Colonic mucosa (tissue), 4 donors: ENCODE measurements at regions not wholly inside any gene's neighbourhood (a gene's known extent, or its start where the extent isn't known, plus 50 kb on each side); places are given as distances from the start of the nearest gene placed in this dataset.

Source experiments
- DNase-seq: peaks from one replicate; pipeline ENCODE4 v3.0.0-alpha.2; 2020
- H3K27ac ChIP-seq: fragments of 200-600 bp; one replicate; pipeline ENCODE4 v1.8.0; 2021
- H3K27me3 ChIP-seq: fragments of 200-600 bp; one replicate; pipeline ENCODE4 v1.8.0; 2021
- H3K36me3 ChIP-seq: fragments of 200-600 bp; one replicate; pipeline ENCODE4 v1.8.0; 2021
- H3K4me1 ChIP-seq: fragments of 200-600 bp; one replicate; pipeline ENCODE4 v1.8.0; 2021; ENCODE audit warnings: mild to moderate bottlenecking
- H3K4me3 ChIP-seq: fragments of 200-600 bp; one replicate; pipeline ENCODE4 v1.8.0; 2021
- H3K9ac ChIP-seq, 2 donors: one replicate each; pipeline ENCODE4 v1.7.0; 2013; ENCODE audit warnings: control low read depth in 2 of 2, low read depth in 2 of 2, low read length in 2 of 2
- H3K9me3 ChIP-seq: fragments of 200-600 bp; one replicate; pipeline ENCODE4 v1.8.0; 2021
- intact Hi-C: fragments of 100-400 bp; cut with DNase I; formaldehyde crosslinking; loops from one replicate; pipeline ENCODE4 v1.14.1; 2022
- TF ChIP-seq, protein P1 (sequence below): fragments of 200-600 bp; IDR thresholded peaks from one replicate; pipeline ENCODE4 v1.8.0; 2022; ENCODE audit warnings: antibody characterized with exemption, mild to moderate bottlenecking
- donor health status: healthy.
- donor health status: DM: no; HTN: no; CAD: no.
- donor health status: DM: no; HTN: no; CAD: no.

DNA sequence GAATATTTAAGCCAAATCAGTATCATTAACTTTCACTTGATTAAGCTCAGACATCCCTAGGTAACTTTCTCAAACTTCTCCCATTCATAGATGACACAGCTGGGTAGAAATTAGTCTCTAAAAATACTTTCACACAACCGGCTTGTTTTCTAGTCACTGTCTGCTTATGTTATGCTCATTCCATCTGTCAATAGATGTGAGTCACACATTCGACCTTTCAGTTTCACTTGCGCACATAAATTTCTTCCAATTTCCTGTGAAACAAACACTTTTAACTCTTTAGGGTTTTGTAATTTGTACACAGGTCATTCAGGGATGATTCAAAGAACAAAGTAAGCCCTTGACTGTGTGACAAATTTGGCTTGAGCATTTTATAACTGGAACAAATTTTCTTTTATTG, 723.0 kb downstream of the KCNA4 start:
- H3K27me3 ChIP-seq, result no peaks in the 10 kb centered on the region
- TF ChIP-seq, protein P1, sequence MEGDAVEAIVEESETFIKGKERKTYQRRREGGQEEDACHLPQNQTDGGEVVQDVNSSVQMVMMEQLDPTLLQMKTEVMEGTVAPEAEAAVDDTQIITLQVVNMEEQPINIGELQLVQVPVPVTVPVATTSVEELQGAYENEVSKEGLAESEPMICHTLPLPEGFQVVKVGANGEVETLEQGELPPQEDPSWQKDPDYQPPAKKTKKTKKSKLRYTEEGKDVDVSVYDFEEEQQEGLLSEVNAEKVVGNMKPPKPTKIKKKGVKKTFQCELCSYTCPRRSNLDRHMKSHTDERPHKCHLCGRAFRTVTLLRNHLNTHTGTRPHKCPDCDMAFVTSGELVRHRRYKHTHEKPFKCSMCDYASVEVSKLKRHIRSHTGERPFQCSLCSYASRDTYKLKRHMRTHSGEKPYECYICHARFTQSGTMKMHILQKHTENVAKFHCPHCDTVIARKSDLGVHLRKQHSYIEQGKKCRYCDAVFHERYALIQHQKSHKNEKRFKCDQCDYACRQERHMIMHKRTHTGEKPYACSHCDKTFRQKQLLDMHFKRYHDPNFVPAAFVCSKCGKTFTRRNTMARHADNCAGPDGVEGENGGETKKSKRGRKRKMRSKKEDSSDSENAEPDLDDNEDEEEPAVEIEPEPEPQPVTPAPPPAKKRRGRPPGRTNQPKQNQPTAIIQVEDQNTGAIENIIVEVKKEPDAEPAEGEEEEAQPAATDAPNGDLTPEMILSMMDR, result no peak
- DNase-seq, result no peak
- no peaks in the 10 kb centered on the region for H3K4me1 ChIP-seq
- no peak overlapping the region for H3K9ac ChIP-seq
- H3K9me3 ChIP-seq, result no peaks in the 10 kb centered on the region
- intact Hi-C loops, result no loop called here
- no peaks in the 10 kb centered on the region for H3K36me3 ChIP-seq
- H3K27ac ChIP-seq, result no peak overlapping the region
- H3K4me3 ChIP-seq, result no peak overlapping the region

- intact Hi-C loops, result no loop called here
- H3K9ac ChIP-seq, result no peak overlapping the region
- no peak overlapping the region for H3K27ac ChIP-seq
- no peak overlapping the region for H3K4me3 ChIP-seq
- no peaks in the 10 kb centered on the region for H3K27me3 ChIP-seq
- TF ChIP-seq, protein P1, result no peak
- no peaks in the 10 kb centered on the region for H3K9me3 ChIP-seq
- H3K4me1 ChIP-seq, result no peaks in the 10 kb centered on the region
- H3K36me3 ChIP-seq, result no peaks in the 10 kb centered on the region
- no peak for DNase-seq
These were observed 734.7 kb downstream of the KCNA4 start for GRCh38 chr11:29282088-29282487.

- H3K4me1 ChIP-seq, result no peaks in the 10 kb centered on the region
- H3K27me3 ChIP-seq, result no peaks in the 10 kb centered on the region
- no peaks in the 10 kb centered on the region for H3K36me3 ChIP-seq
- TF ChIP-seq, protein P1, result no peak
- intact Hi-C loops, result no loop called here
- H3K9ac ChIP-seq, result no peak overlapping the region
- no peak for DNase-seq
- H3K27ac ChIP-seq, result no peak overlapping the region
- no peaks in the 10 kb centered on the region for H3K9me3 ChIP-seq
- H3K4me3 ChIP-seq, result no peak overlapping the region
These were observed 735.5 kb downstream of the KCNA4 start for GRCh38 chr11:29281271-29281777.

DNA sequence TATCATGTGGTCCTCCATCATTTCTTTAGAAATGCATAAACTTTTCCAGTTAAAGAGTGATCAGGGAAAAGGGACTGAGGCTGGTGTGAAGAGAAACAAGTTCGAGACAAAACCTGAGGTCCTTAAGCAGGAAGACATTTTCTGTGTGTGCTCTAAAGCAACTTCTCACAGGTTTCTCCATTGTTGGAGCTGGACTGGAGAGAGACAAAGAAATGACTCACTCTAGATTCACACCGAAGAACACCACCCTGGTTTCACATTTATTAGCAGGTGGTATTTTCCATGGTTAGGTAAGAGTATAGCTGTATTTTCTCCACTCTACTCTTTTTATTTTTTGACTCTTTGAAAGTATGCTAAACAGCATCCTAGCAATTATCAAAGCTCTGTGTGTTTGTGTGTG, 736.4 kb downstream of the KCNA4 start:
- intact Hi-C loops, result no loop called here
- H3K4me1 ChIP-seq, result no peaks in the 10 kb centered on the region
- no peak for DNase-seq

DNA sequence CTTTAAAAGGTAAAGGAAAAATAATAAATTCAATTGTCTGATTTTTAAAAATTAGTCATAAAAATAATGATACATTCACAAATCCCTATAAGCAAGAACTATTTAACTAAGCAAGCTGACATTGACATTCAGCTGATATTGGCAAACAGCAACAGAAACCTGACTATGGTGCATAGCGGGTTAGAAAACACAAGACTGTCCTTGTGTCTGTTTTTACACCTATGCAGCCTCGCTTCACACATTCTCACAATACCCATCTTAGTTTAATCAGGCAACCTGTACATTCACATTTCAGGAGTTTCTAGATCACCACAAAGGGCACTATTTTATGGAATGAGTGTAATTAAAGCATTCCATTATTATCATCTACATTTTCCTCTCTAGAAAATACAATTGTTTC, 737.1 kb downstream of the KCNA4 start:
- no peak for DNase-seq
- no peaks in the 10 kb centered on the region for H3K27me3 ChIP-seq
- H3K27ac ChIP-seq, result no peak overlapping the region
- H3K4me3 ChIP-seq, result no peak overlapping the region
- intact Hi-C loops, result no loop called here
- no peaks in the 10 kb centered on the region for H3K9me3 ChIP-seq
- H3K36me3 ChIP-seq, result no peaks in the 10 kb centered on the region
- TF ChIP-seq, protein P1, result no peak
- no peak overlapping the region for H3K9ac ChIP-seq
- no peaks in the 10 kb centered on the region for H3K4me1 ChIP-seq

More for the DNA sequence above, 736.4 kb downstream of the KCNA4 start:
- Histone ChIP-seq H3K36me3 (no peaks in the 10 kb centered on the region), H3K27me3 (no peaks in the 10 kb centered on the region), H3K9ac (no peak overlapping the region), H3K27ac (no peak overlapping the region), H3K9me3 (no peaks in the 10 kb centered on the region), H3K4me3 (no peak overlapping the region)
- TF ChIP-seq, protein P1, result no peak
